Astrocyte of the spinal cord (primary cell): ENCODE measurements at regions not wholly inside any gene's neighbourhood (a gene's known extent, or its start where the extent isn't known, plus 50 kb on each side); places are given as distances from the start of the nearest gene placed in this dataset.
"Not testable (repeated sequence)": the region's sequence is repeated elsewhere in the genome, so short reads cannot be mapped to it uniquely, and the experiment has no call there.

Experiments
- DNase-seq: peaks from one replicate; pipeline ENCODE4 v3.0.0; 2011; ENCODE audit warnings: low read depth, low spot score
- H3K4me3 ChIP-seq: 2 replicates; pipeline ENCODE4 v1.5.1; 2011; ENCODE audit warnings: low read depth, mild to moderate bottlenecking, low read length, moderate library complexity
- in situ Hi-C: cut with HindIII; loops from 2 replicates; pipeline ENCODE4 v1.10.0; 2017; ENCODE audit warnings: low sequenced_read_pairs
- TF ChIP-seq, protein P1 (sequence below): IDR thresholded peaks from 2 replicates; pipeline ENCODE4 v1.5.1; 2012; ENCODE audit warnings: low read depth, mild to moderate bottlenecking, low read length, inconsistent platforms

DNA sequence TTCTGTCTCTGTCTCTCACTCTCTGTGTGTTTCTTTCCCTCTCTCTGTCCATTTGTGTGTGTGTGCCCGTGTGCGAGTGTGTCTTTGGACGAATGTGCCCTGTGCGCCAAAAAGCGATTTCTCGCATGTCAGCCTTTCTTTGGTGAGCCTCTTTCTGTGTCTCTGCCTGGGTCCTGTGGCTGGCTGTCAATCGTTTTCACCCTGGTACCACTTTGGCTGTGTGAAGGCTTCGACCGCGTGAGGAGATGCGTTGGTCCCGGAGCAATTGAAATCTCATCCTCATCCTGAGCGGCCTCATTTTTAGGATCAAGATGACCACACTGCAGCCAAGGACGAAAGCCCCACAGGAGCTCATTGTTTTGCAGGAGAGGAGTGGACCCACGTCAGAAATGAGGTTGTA lies 288.9 kb upstream of the ZNF337 start:
- TF ChIP-seq, protein P1, sequence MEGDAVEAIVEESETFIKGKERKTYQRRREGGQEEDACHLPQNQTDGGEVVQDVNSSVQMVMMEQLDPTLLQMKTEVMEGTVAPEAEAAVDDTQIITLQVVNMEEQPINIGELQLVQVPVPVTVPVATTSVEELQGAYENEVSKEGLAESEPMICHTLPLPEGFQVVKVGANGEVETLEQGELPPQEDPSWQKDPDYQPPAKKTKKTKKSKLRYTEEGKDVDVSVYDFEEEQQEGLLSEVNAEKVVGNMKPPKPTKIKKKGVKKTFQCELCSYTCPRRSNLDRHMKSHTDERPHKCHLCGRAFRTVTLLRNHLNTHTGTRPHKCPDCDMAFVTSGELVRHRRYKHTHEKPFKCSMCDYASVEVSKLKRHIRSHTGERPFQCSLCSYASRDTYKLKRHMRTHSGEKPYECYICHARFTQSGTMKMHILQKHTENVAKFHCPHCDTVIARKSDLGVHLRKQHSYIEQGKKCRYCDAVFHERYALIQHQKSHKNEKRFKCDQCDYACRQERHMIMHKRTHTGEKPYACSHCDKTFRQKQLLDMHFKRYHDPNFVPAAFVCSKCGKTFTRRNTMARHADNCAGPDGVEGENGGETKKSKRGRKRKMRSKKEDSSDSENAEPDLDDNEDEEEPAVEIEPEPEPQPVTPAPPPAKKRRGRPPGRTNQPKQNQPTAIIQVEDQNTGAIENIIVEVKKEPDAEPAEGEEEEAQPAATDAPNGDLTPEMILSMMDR, result no peak
- DNase-seq, result no peak
- H3K4me3 ChIP-seq, result no peak overlapping the region
- in situ Hi-C loops, result no loop called here

DNA sequence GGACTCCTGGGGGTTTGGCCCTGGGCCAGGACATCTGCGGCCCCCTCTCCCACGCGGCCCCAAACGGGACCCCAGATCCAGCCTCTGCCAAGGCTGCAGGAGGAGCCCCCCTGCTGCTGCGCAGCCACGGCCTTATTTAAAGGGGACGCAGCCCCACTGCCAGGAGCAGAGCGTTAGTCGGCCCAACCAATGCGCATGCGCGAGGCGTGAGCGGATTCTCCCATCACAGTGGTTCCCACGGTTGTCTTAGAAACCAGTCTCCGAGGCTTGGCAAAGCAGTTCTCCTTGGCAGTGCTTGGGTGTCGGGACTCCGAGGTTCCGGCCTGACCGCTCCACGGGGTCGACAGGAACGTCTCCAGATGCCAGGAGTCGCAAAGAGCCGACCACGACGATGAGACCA lies 288.3 kb upstream of the ZNF337 start:
- TF ChIP-seq, protein P1, result no peak
- peak overlapping the region; percentile 27 for H3K4me3 ChIP-seq
- DNase-seq, result peak; percentile 28
- in situ Hi-C loops, result no loop called here

DNA sequence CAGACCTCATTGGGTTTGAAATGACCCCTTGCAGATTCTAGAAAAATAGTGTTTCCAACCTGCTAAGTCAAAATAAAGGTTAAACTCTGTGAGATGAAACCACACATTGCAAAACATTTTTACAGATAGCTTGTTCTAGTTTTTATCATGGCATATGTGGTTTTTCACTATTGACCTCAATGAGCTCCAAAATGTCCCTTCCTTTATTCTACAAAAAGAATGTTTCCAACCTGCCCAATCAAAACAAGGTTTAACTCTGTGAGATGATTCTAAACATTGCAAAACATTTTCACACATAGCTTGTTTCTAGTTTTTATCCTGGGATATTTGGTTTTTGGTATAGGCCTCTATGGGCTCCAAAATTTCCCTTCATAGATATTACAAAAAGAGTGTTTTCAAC lies 286.0 kb upstream of the ZNF337 start:
- H3K4me3 ChIP-seq, in situ Hi-C loops, DNase-seq: not testable (repeated sequence)

DNA sequence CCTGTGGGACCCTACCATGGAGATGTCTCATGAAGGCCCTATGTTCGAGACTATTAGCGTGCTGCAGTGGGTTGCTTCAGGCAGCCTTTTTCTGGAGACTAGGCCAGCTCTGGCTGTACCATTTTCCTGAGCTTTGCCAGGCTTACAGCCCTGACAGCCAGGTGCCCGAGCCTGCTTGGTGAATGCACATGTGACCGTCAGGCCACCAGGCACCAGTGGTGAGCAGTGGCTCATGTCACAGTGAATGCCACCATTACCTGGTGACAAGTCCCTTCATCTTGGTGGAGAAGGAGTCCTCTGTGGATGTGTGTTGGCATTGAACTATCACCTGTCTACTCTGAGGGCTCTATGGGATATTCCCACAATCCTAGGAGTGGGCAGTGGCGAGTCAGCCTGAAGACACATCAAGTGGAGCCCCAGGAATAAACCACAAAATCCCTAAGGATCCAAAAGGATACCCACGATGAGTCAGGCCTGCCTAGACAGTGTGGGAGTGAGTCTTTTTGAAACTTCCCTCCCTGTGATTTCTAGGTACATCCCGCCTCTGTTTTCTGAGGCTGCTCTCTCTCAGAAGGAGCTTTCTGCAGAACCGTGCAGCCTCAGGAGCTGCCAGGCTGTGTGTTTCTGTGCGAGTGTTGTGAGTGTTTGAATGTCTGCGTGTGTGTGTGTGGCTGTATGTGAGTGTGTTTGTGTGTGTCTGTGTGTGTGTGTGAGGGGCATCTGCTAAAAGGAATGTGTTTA lies 282.0 kb upstream of the ZNF337 start:
- H3K4me3 ChIP-seq, DNase-seq, in situ Hi-C loops: not testable (repeated sequence)

DNA sequence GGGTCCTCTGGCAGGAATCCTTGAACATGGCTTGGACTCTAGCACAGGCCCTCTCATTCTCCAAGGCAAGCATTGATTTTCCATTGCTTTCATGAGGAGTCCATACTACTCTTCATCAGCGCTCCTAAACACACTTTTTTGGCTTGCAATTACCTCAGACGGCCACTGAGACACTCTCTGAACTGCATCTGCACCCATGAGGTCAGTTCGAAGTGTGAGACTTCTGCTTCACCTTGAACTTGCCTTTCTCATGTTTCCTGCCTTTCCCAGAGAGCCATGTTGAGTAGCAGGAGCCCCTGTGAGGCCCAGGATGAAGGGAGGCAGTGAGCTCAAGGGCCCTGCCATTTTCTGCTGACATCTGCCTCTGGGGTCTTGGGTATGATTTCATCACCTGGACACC lies 279.2 kb upstream of the ZNF337 start:
- DNase-seq, in situ Hi-C loops, H3K4me3 ChIP-seq: not testable (repeated sequence)

DNA sequence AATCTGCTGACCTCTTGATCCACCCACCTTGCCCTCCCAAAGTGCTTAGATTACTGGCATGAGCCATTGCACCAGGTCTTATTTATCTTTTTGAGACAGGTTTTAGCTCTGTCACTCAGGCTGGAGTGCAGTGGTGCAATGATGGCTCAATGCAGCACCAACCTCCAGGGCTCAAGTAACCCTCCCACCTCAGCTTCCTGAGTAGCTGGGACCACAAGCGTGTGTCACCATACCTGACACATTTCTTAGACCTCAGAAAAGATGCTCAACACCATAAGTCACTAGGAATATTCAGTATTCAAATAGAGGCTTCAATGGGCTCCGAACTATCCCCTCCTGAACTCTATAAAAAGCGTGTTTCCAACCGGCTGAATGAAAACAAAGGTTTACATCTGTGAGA lies 268.6 kb upstream of the ZNF337 start:
- DNase-seq, H3K4me3 ChIP-seq, in situ Hi-C loops: not testable (repeated sequence)

DNA sequence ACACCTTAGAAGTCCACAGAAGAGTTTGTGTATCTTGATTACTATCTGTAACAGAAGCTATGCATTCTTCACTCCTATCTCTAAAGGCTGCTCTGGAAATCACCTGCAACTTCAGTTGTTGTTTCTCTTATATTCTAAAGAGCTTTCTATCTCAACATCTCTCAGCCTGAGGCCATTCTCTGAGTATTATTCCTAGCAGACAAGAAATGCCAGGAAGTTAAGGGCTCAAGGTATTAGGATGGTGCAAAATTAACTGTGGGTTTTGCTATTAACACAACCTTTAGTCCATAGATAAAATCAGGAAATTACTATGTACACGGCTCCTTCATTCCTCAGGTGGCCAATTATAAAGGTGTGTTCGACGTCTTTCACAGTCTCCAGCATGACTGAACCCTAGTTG lies 257.2 kb upstream of the ZNF337 start:
- in situ Hi-C loops, H3K4me3 ChIP-seq, DNase-seq: not testable (repeated sequence)

DNA sequence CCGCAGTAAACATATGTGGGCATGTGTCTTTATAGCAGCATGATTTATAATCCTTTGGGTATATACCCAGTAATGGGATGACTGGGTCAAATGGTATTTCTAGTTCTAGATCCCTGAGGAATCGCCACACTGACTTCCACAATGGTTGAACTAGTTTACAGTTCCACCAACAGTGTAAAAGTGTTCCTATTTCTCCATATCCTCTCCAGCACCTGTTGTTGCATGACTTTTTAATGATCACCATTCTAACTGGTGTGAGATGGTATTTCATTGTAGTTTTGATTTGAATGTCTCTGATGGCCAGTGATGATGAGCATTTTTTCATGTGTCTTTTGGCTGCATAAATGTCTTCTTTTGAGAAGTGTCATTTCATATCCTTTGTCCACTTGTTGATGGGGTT lies 238.6 kb upstream of the ZNF337 start:
- H3K4me3 ChIP-seq, in situ Hi-C loops, DNase-seq: not testable (repeated sequence)

DNA sequence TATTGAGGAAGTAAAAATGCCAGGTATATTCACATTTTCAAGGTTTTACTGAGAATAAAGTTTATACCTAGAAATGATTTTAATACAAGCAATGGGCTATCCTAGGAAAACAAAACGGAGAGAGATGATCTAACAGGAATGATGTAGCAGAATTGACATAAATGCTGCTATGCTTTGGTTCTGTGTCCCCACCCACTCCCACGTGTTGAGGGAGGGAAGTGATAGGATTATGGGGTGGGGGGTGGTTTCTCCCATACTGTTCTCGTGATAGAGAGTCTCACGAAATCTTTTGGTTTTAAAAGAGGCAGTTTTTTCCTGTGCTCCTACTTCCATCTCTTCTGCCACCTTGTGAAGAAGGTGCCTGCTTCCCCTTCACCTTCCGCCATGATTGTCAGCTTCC lies 236.2 kb upstream of the ZNF337 start:
- DNase-seq, H3K4me3 ChIP-seq, in situ Hi-C loops: not testable (repeated sequence)

DNA sequence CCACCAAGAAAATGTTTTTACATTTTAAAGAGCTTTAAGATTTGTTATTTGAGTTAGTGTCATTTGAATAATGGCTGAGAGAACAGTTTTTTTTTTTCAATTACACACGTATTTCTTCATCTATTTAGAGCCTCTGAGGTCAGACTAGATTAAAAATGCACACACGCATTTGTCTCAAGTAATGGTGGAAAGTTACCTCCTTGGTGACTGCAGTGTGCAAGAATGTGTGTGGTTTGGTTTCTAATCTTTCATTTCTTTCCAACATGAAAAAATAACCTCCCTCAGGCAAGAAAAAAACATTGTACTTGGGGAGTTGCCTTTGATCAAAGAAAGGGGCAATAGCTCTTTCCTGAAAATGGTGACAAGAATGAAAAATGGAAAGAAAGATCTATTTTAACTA lies 235.5 kb upstream of the ZNF337 start:
- peak; percentile 77 for DNase-seq
- in situ Hi-C loops, result not testable (repeated sequence)

DNA sequence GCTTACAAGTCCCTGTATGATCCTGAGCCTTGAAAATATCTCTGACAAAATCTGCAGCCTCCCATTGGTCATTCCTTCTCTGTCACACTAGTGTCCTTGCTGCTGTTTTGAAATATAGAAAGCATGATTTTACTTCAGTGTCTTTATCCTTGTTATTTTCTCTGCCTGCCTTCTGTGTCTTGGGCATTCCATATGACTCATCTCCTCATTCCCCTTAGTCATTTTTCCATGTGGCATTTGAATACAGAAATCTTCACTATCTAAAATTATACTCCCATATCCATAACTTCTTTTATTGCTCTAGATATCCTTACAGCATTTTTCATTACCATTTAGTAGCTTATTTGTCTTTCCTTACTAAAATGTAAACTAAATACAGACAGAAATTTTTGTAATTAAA lies 205.7 kb upstream of the ZNF337 start:
- in situ Hi-C loops, H3K4me3 ChIP-seq: not testable (repeated sequence)
- DNase-seq, result peak; percentile 6

More for the DNA sequence above, 235.5 kb upstream of the ZNF337 start:
- H3K4me3 ChIP-seq, result not testable (repeated sequence)

DNA sequence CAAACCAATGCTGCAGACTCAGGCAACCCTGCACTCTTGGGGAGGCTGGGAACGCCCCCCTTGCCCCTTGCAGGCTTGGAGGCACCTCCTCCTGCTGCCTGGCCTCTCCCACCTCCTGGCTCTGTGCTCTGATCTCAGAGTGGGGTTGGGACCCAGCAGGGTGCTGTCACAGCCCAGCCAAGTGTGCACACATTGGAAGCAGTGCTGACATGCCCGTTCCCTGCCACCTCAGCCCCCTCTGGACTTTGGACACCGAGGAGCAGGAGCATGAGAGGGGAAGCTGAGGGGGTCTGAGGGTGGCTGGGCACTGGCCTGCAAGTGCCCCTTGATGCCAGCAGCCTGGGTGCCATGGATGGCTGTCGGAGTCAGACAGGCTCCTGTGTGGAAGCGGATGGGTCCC lies 202.0 kb upstream of the ZNF337 start:
- in situ Hi-C loops, DNase-seq: not testable (repeated sequence)

DNA sequence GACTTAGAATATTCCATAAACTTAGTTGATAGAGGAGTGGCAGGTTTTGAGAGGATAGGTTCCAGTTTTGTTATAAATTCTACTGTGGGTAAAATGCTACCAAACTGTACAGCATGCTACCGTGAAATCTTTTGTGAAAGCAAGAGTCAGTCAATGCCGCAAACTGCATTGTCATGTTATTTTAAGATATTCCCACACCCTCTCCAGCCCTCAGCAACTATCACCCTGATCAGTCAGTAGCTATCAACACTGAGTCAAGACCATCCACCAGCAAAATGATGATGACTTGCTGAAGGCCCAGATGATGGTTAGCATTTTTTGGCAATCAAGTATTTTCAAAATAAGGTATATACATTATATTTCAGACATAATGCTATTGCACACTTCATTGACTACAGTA lies 182.4 kb upstream of the ZNF337 start:
- H3K4me3 ChIP-seq, in situ Hi-C loops, DNase-seq: not testable (repeated sequence)

More for the DNA sequence above, 202.0 kb upstream of the ZNF337 start:
- not testable (repeated sequence) for H3K4me3 ChIP-seq

DNA sequence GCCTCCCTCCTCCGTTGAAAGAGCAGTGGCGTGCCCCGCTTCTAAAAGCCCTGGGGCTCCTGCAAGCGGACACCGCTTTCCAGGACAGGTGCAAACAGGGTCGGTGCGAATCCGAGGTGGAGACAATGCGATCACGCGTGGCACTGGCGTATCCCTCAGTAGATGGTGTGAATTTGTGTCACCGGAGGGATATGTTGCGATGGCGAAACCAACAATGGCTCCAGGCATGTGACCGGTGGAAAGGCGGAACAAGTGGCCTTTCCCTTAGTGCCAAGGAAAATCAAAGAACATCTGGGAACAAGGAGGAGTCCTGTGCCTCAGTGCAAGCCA lies 172.0 kb upstream of the ZNF337 start:
- H3K4me3 ChIP-seq, in situ Hi-C loops, DNase-seq: not testable (repeated sequence)
